ENCODE measurements at regions not wholly inside any gene's neighbourhood (a gene's known extent, or its start where the extent isn't known, plus 50 kb on each side); places are given as distances from the start of the nearest gene placed in this dataset.

DNA sequence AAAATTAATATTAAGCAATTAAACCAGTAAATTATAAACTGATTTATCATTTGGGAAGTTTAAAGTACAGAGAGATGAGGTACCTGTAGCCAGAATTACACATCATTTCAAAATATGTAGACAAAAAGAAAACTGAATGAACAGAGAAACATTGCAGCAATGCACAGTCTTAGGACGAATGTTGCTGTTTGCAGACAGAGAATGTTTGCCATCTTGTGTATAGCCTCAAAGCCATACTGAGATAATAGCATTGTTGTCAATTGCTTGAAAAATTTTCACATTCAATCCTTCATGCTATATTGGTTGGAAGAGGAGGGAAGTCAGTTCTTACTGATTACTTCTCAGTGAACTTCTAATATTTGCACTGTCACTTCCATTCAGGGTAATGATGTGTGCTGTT is 326.2 kb downstream of the PRR16 start:
- no peak overlapping the region for H3K4me3 ChIP-seq (ENCODE audit: low read depth, low read length)
- TF ChIP-seq, protein P1, sequence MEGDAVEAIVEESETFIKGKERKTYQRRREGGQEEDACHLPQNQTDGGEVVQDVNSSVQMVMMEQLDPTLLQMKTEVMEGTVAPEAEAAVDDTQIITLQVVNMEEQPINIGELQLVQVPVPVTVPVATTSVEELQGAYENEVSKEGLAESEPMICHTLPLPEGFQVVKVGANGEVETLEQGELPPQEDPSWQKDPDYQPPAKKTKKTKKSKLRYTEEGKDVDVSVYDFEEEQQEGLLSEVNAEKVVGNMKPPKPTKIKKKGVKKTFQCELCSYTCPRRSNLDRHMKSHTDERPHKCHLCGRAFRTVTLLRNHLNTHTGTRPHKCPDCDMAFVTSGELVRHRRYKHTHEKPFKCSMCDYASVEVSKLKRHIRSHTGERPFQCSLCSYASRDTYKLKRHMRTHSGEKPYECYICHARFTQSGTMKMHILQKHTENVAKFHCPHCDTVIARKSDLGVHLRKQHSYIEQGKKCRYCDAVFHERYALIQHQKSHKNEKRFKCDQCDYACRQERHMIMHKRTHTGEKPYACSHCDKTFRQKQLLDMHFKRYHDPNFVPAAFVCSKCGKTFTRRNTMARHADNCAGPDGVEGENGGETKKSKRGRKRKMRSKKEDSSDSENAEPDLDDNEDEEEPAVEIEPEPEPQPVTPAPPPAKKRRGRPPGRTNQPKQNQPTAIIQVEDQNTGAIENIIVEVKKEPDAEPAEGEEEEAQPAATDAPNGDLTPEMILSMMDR (IDR thresholded peaks at IDR 0.05; ENCODE audit: low read depth, low read length) = no peak

DNA sequence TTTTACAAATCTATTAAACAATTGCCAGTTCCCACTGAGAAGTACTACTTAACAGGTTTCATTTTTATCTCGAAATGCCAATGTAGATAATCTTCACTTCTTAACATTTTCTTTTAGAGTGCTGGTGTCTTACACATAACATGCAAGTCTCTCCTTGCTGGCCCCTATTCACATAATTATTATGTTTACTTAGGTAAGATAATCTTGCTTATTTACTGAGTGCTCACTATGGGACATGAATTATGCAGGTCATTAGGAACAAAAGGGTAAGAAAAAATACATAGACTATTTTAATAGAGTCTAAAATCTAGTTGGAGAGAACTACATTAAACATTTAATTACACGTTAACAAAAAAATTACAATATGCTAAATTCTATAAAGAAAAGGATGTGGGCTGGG is 328.4 kb downstream of the PRR16 start:
- TF ChIP-seq, protein P1 (IDR thresholded peaks at IDR 0.05; ENCODE audit: low read depth, low read length) = no peak
- no peak overlapping the region for H3K4me3 ChIP-seq (ENCODE audit: low read depth, low read length)

DNA sequence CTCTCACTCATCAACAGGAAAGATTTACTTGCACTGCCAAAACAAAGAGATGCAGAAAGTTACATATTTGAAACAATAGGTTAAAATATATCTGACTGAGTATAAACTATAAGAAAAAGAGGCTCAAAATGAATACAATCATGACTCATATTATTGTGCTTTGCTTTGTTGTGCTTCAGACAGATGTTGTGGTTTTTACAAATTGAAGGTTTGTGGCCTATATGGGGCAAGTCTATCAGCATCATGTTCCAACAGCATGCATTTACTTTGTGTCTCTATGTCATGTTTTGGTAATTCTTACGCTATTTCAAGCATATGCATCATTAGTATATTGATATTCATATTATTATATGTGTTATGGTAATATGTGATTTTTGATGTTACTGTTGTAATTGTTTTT is 330.0 kb downstream of the PRR16 start:
- TF ChIP-seq, protein P1 (IDR thresholded peaks at IDR 0.05; ENCODE audit: low read depth, low read length) = no peak
- no peak overlapping the region for H3K4me3 ChIP-seq (ENCODE audit: low read depth, low read length)

DNA sequence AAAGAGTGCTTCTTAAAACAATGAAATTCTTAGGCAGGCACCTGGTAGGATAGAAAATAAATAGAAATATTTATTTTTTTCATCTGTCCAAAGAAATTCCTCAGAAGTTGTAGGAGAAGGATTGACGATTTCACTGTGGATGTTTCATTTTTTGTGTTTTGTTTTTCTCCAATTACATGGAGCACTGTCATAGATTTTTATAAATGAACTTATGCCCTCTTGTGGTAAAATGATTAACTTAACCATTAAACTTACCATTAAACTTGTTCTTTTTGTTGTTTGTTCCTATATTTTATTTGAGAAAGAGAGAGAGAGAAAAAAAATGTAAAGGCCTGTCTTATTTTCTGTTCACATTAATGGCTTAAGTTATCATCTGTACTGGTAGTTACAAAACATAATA is 339.2 kb downstream of the PRR16 start:
- TF ChIP-seq, protein P1 (IDR thresholded peaks at IDR 0.05; ENCODE audit: low read depth, low read length) = no peak
- 0 out of 2 replicates have a peak overlapping the region, but pooled peaks have one; percentile 16 for H3K4me3 ChIP-seq (ENCODE audit: low read depth, low read length)

DNA sequence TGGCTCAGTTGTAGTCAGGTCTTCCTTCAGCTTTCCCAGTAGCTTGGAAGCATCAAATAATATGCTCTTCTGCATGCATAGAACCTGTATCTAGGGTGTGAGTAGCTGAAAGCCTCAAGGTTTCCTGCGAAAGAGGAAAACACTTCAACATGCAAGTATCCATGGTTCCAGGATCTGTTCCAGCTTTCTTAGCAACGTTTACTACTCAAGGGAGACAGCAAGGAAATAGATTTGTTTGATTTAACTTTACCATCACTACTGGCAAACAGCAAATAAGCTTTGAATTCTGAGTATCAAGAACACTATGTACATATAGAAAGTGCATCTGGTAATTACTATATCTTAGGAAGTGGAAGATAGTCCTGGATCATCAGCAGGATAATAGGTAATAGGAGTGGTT is 341.0 kb downstream of the PRR16 start:
- no peak overlapping the region for H3K4me3 ChIP-seq (ENCODE audit: low read depth, low read length)
- TF ChIP-seq, protein P1 (IDR thresholded peaks at IDR 0.05; ENCODE audit: low read depth, low read length) = no peak

DNA sequence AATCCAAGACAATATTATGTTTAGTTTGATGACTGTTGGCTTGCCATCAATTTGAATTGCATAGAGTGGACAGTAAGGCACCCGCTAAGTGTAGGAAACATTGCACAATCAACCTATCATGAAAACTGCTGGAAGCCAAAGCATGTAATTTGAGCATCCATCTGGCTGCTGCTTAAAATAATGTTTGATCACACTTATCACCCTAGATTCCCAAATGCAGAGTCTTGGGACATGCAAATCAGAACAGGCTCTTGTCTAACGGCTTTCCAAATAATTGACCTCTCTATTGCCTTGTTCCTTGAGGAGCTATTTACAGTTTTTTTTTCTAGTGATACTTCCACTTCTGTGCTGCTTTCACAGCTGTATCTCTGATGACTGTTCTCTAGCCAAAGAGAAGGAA is 342.1 kb downstream of the PRR16 start:
- TF ChIP-seq, protein P1 (IDR thresholded peaks at IDR 0.05; ENCODE audit: low read depth, low read length) = no peak
- no peak overlapping the region for H3K4me3 ChIP-seq (ENCODE audit: low read depth, low read length)

DNA sequence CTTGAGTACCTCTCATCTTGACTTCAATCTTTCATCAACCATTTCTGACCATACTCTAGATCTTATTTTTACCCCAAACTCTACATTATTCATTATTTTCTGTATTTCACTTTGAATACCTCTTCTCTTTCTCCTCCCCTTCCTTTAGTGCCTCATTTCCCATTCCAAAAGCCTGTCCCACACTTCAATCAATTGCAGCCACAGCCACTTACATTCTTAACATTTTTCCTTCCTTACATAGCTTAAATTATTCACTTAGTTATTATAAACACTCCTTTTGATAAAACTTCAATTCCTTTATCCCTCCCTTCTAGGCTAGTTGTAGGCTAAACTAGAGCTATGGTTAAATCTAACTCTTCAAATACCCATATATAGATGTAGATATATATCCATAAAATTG is 344.0 kb downstream of the PRR16 start:
- H3K4me3 ChIP-seq (ENCODE audit: low read depth, low read length) = no peak overlapping the region
- TF ChIP-seq, protein P1 (IDR thresholded peaks at IDR 0.05; ENCODE audit: low read depth, low read length) = no peak

Measured in WI38 (cell line).